DOHH2 (cell line): ENCODE measurements at regions not wholly inside any gene's neighbourhood (a gene's known extent, or its start where the extent isn't known, plus 50 kb on each side); places are given as distances from the start of the nearest gene placed in this dataset.

Experiments used
- H3F3A ChIP-seq: fragments of 200-600 bp; sonication (generic), shearing (Covaris generic); 2 replicates; pipeline ENCODE4 v1.6.0; 2016; ENCODE audit warnings: antibody characterized with exemption, mild to moderate bottlenecking; ENCODE audit not compliant: control insufficient read depth, insufficient read depth
- H3K27ac ChIP-seq: fragments of 200-600 bp; sonication (generic); 2 replicates; pipeline ENCODE4 v1.5.1; 2014; ENCODE audit warnings: low read depth, mild to moderate bottlenecking, low read length, moderate library complexity
- H3K27me3 ChIP-seq: fragments of 200-600 bp; sonication (generic); 2 replicates; pipeline ENCODE4 v1.6.1; 2014; ENCODE audit warnings: mild to moderate bottlenecking, low read length, mixed read lengths; ENCODE audit not compliant: control insufficient read depth
- H3K36me3 ChIP-seq: fragments of 200-600 bp; sonication (generic); 2 replicates; pipeline ENCODE4 v1.6.1; 2014; ENCODE audit warnings: mild to moderate bottlenecking, low read length, moderate library complexity, mixed read lengths; ENCODE audit not compliant: control insufficient read depth
- H3K4me1 ChIP-seq: fragments of 200-600 bp; sonication (generic); 2 replicates; pipeline ENCODE4 v1.6.1; 2014; ENCODE audit warnings: mild to moderate bottlenecking, low read length, mixed read lengths; ENCODE audit not compliant: control insufficient read depth
- H3K4me2 ChIP-seq: fragments of 200-600 bp; sonication (generic); 2 replicates; pipeline ENCODE4 v1.6.0; 2014; ENCODE audit warnings: mild to moderate bottlenecking, low read length, moderate library complexity
- H3K4me3 ChIP-seq: fragments of 200-600 bp; sonication (generic); 2 replicates; pipeline ENCODE4 v1.5.1; 2014; ENCODE audit warnings: mild to moderate bottlenecking, low read length, mixed read lengths
- H3K79me2 ChIP-seq: fragments of 200-600 bp; sonication (generic); 2 replicates; pipeline ENCODE4 v1.6.1; 2014; ENCODE audit warnings: mild to moderate bottlenecking, low read length, mixed read lengths; ENCODE audit not compliant: control insufficient read depth
- H3K9me2 ChIP-seq: fragments of 200-600 bp; sonication (generic); replicated peaks from 2 replicates; pipeline ENCODE4 v1.6.1; 2014; ENCODE audit warnings: mild to moderate bottlenecking, low read length, mixed read lengths; ENCODE audit not compliant: control insufficient read depth
- H3K9me3 ChIP-seq: fragments of 200-600 bp; sonication (generic); 2 replicates; pipeline ENCODE4 v1.6.1; 2014; ENCODE audit warnings: antibody characterized with exemption, low read length, mixed read lengths; ENCODE audit not compliant: control insufficient read depth, insufficient read depth
- H4K20me1 ChIP-seq: fragments of 200-600 bp; sonication (generic); 2 replicates; pipeline ENCODE4 v1.6.0; 2014; ENCODE audit warnings: low read depth, mild to moderate bottlenecking, antibody characterized with exemption, low read length, moderate library complexity; ENCODE audit not compliant: control insufficient read depth, insufficient read depth
- CTCF ChIP-seq: fragments of 200-600 bp; sonication (generic); IDR thresholded peaks from one replicate; pipeline ENCODE4 v1.5.1; 2014; ENCODE audit warnings: antibody characterized with exemption, mild to moderate bottlenecking, low read depth, low read length; ENCODE audit not compliant: poor library complexity, severe bottlenecking
- EZH2phosphoT487 ChIP-seq: fragments of 200-600 bp; sonication (generic); IDR thresholded peaks from 2 replicates; pipeline ENCODE4 v1.6.1; 2017; ENCODE audit warnings: borderline replicate concordance, mild to moderate bottlenecking, antibody characterized with exemption, low read length, moderate library complexity, mixed read lengths

- Histone ChIP-seq H3K27me3 (peaks cover 17% of the 10 kb centered on the region), H3K79me2 (no peaks in the 10 kb centered on the region), H4K20me1 (no peaks in the 10 kb centered on the region), H3K27ac (no peak overlapping the region), H3K4me2 (no peak overlapping the region), H3K9me3 (no peaks in the 10 kb centered on the region), H3F3A (no peaks in the 10 kb centered on the region), H3K4me1 (no peaks in the 10 kb centered on the region), H3K4me3 (no peak overlapping the region), H3K36me3 (no peaks in the 10 kb centered on the region), H3K9me2 (no peaks in the 10 kb centered on the region)
- TF ChIP-seq CTCF (no peak), EZH2phosphoT487 (no peak)
Observed at GRCh38 chr4:3706111-3706511, 60.1 kb upstream of the ADRA2C start.

DNA sequence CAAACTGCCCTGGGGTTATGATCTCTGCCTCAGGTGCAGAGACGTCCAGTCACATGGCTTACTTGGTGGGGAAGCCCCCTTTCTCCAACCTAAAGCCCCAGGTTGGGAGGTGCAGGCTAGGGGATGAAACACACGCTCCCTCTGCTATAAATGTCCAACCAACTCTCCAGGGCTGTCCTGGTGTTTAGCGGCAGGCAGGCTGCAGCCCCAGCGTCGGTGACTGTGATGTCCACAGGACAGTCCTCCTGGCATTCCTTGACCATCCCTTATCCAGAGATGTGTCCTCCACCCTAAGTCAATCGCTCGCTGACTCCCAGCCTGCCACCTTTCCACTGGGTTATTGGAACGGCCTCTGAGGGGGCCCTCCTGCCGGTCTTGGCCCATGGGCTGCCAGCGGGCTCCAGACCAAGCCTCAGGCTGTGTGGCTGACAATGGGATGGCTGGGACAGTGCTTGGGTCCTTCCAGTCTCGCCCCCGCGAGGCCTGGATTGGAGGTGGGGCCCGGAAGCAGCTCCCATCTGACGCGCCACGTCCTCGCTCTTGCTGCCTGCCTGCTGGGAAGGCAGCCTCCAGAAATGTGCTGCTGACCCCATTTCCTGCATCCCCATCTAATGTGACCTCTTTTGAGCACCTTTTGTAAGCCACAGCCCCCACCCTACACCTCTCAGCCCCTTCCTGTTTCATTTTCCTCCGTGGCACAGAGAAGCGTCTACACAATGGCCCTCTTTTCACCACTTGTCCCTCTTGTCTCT lies 60.8 kb upstream of the ADRA2C start:
- no peaks in the 10 kb centered on the region for H3K9me3 ChIP-seq
- no peak for TF ChIP-seq CTCF
- no peak for TF ChIP-seq EZH2phosphoT487
- H3K4me2 ChIP-seq, result no peak overlapping the region
- no peaks in the 10 kb centered on the region for H3K36me3 ChIP-seq
- H3K27ac ChIP-seq, result no peak overlapping the region
- H3K4me1 ChIP-seq, result no peaks in the 10 kb centered on the region
- no peak overlapping the region for H3K4me3 ChIP-seq
- no peaks in the 10 kb centered on the region for H4K20me1 ChIP-seq
- H3K9me2 ChIP-seq, result no peaks in the 10 kb centered on the region
- H3K79me2 ChIP-seq, result no peaks in the 10 kb centered on the region
- H3K27me3 ChIP-seq, result peaks cover 17% of the 10 kb centered on the region
- no peaks in the 10 kb centered on the region for H3F3A ChIP-seq

GRCh38 chr4:3704669-3705068 lies 61.5 kb upstream of the ADRA2C start:
- Histone ChIP-seq H3K27me3 (peaks cover 17% of the 10 kb centered on the region), H3K27ac (no peak overlapping the region), H4K20me1 (no peaks in the 10 kb centered on the region), H3K4me3 (no peak overlapping the region), H3K79me2 (no peaks in the 10 kb centered on the region), H3K4me2 (no peak overlapping the region), H3K4me1 (no peaks in the 10 kb centered on the region), H3K9me2 (no peaks in the 10 kb centered on the region), H3K9me3 (no peaks in the 10 kb centered on the region), H3F3A (no peaks in the 10 kb centered on the region), H3K36me3 (no peaks in the 10 kb centered on the region)
- TF ChIP-seq CTCF, result no peak
- no peak for TF ChIP-seq EZH2phosphoT487
